A673 (cell line): ENCODE measurements at regions not wholly inside any gene's neighbourhood (a gene's known extent, or its start where the extent isn't known, plus 50 kb on each side); places are given as distances from the start of the nearest gene placed in this dataset.

Experiments
- EZH2 ChIP-seq: fragments of 200-600 bp; sonication (generic); IDR thresholded peaks from 2 replicates; pipeline ENCODE4 v1.6.1; 2017; ENCODE audit warnings: borderline replicate concordance, low read depth, mild to moderate bottlenecking, mixed read lengths, antibody characterized with exemption, low read length; ENCODE audit not compliant: poor library complexity, severe bottlenecking
- TF ChIP-seq, protein P1 (sequence below): fragments of 300-800, 200-600 bp; sonication (generic); conservative IDR thresholded peaks from 2 replicates; pipeline ENCODE4 v1.5.1; 2017; ENCODE audit warnings: low read depth, mild to moderate bottlenecking, antibody characterized with exemption, low read length, moderate library complexity, mixed read lengths

DNA sequence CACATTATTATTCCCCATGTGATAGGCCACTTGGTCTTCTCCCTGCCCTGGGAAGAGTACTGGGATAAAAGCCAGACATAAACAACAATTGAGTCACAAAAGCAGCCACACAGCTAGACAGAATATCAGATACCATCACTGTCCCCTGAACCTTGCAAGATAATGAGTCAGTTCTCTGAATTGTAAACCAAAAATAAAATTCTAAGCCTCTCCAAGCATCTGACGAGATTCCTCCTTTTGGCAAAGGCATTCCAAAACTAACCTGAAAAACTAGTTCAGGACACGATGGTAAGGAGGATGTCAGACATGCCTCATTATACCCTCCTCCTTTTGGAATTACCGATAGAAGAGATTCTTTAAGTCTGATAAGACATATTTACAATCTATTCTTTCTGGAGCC is 450.7 kb downstream of the HTR7 start:
- TF ChIP-seq, protein P1, sequence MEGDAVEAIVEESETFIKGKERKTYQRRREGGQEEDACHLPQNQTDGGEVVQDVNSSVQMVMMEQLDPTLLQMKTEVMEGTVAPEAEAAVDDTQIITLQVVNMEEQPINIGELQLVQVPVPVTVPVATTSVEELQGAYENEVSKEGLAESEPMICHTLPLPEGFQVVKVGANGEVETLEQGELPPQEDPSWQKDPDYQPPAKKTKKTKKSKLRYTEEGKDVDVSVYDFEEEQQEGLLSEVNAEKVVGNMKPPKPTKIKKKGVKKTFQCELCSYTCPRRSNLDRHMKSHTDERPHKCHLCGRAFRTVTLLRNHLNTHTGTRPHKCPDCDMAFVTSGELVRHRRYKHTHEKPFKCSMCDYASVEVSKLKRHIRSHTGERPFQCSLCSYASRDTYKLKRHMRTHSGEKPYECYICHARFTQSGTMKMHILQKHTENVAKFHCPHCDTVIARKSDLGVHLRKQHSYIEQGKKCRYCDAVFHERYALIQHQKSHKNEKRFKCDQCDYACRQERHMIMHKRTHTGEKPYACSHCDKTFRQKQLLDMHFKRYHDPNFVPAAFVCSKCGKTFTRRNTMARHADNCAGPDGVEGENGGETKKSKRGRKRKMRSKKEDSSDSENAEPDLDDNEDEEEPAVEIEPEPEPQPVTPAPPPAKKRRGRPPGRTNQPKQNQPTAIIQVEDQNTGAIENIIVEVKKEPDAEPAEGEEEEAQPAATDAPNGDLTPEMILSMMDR: no peak
- no peak for TF ChIP-seq EZH2
